Loucy (cell line): ENCODE measurements at regions not wholly inside any gene's neighbourhood (a gene's known extent, or its start where the extent isn't known, plus 50 kb on each side); places are given as distances from the start of the nearest gene placed in this dataset.

ENCODE experiments used
- H2AFZ ChIP-seq: fragments of 200-600 bp; sonication (generic); 2 replicates; pipeline ENCODE4 v1.6.0; 2016; ENCODE audit warnings: antibody characterized with exemption, mild to moderate bottlenecking, low read length, moderate library complexity
- H3F3A ChIP-seq: fragments of 200-600 bp; 2 replicates; pipeline ENCODE4 v1.6.0; 2016; ENCODE audit warnings: antibody characterized with exemption, low read depth, mild to moderate bottlenecking
- H3K27me3 ChIP-seq: fragments of 200-600 bp; sonication (generic); 2 replicates; pipeline ENCODE4 v1.6.1; 2014; ENCODE audit warnings: low read length, mild to moderate bottlenecking; ENCODE audit not compliant: insufficient read depth, poor library complexity, severe bottlenecking
- H3K36me3 ChIP-seq: fragments of 200-600 bp; sonication (generic); 2 replicates; pipeline ENCODE4 v1.6.1; 2016; ENCODE audit warnings: low read length; ENCODE audit not compliant: insufficient read depth
- H3K4me1 ChIP-seq: fragments of 200-600 bp; sonication (generic); 2 replicates; pipeline ENCODE4 v1.5.1; 2014; ENCODE audit warnings: low read length, mild to moderate bottlenecking; ENCODE audit not compliant: insufficient read depth, poor library complexity, severe bottlenecking
- H3K4me2 ChIP-seq: fragments of 200-600 bp; sonication (generic); 2 replicates; pipeline ENCODE4 v1.6.0; 2014; ENCODE audit warnings: antibody characterized with exemption, low read length, low read depth, mild to moderate bottlenecking; ENCODE audit not compliant: poor library complexity, severe bottlenecking
- H3K4me3 ChIP-seq: fragments of 200-600 bp; sonication (generic); 2 replicates; pipeline ENCODE4 v1.5.1; 2014; ENCODE audit warnings: low read length, mild to moderate bottlenecking, mixed read lengths; ENCODE audit not compliant: poor library complexity, severe bottlenecking
- H3K79me2 ChIP-seq: fragments of 200-600 bp; sonication (generic); 2 replicates; pipeline ENCODE4 v1.6.1; 2014; ENCODE audit warnings: low read length; ENCODE audit not compliant: insufficient read depth
- H3K9ac ChIP-seq: fragments of 200-600 bp; sonication (generic); 2 replicates; pipeline ENCODE4 v1.6.0; 2014; ENCODE audit warnings: mild to moderate bottlenecking, low read depth, low read length, moderate library complexity; ENCODE audit not compliant: poor library complexity, severe bottlenecking
- H3K9me2 ChIP-seq: fragments of 200-600 bp; sonication (generic); replicated peaks from 2 replicates; pipeline ENCODE4 v1.6.1; 2016; ENCODE audit warnings: low read depth, low read length, mixed read lengths
- H3K9me3 ChIP-seq: fragments of 200-600 bp; sonication (generic); 2 replicates; pipeline ENCODE4 v1.6.1; 2014; ENCODE audit warnings: mild to moderate bottlenecking, antibody characterized with exemption, low read length, low read depth; ENCODE audit not compliant: insufficient read depth
- H4K20me1 ChIP-seq: fragments of 200-600 bp; sonication (generic); 2 replicates; pipeline ENCODE4 v1.6.0; 2014; ENCODE audit warnings: antibody characterized with exemption, low read length, mild to moderate bottlenecking; ENCODE audit not compliant: insufficient read depth, poor library complexity, severe bottlenecking
- CTCF ChIP-seq: fragments of 200-600 bp; sonication (generic); conservative IDR thresholded peaks from 2 replicates; pipeline ENCODE4 v1.5.1; 2014; ENCODE audit warnings: mild to moderate bottlenecking, antibody characterized with exemption, low read length
- EZH2phosphoT487 ChIP-seq: fragments of 200-600 bp; IDR thresholded peaks from 2 replicates; pipeline ENCODE4 v1.6.1; 2018; ENCODE audit warnings: antibody characterized with exemption, mild to moderate bottlenecking, moderate library complexity, borderline replicate concordance

DNA sequence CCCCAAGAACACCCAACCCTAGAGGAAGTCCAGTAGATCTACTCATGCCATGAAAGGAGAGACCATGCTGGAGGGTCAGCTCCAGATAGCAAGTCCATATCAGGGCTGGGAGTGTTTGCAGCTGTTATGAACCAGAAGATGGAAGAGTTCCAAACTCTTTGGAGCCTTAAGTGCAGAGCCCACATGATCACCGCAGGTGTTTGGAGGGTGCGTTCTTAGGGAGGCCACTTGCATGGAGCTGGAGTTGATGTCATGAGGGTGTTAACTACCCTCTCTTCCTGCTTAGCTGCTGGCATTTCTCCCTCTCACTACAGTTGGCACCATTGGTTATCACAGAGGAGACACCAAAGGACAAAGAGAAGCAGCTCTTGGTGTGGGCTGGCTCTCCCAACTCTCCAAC lies 616.9 kb downstream of the AJAP1 start:
- H3K4me3 ChIP-seq = no peak overlapping the region
- no peak overlapping the region for H3K4me2 ChIP-seq
- H3K9me3 ChIP-seq = peaks cover 9% of the 10 kb centered on the region; the same call in 1 of the 2 replicates

DNA sequence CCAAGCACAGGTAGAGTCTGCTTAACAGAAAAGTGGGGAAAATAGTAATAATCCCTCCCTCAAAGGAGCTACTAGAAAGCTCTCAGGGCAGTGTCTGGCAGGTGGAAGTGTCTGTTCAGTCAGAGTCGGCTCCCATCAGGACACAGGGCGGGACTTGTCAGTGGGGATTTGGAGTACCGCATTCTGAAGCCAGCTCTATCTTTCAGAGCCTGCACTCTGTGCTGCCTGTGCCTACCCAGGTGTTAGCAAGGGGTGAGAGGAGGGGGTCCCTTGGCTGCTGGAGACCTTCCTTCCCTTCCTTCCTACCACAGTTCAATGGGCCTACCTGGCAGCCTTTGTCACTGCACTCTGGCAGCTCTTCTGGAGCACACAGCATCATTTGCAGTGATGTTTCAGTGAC lies 615.5 kb downstream of the AJAP1 start:
- no peaks in the 10 kb centered on the region for H4K20me1 ChIP-seq
- no peaks in the 10 kb centered on the region for H3K4me1 ChIP-seq
- H3K27me3 ChIP-seq = no peaks in the 10 kb centered on the region
- no peak overlapping the region for H2AFZ ChIP-seq
- TF ChIP-seq CTCF (no peak), EZH2phosphoT487 (no peak)
- H3K4me3 ChIP-seq = no peak overlapping the region
- H3K36me3 ChIP-seq = no peaks in the 10 kb centered on the region
- no peaks in the 10 kb centered on the region for H3K79me2 ChIP-seq
- no peak overlapping the region for H3K9ac ChIP-seq
- no peaks in the 10 kb centered on the region for H3F3A ChIP-seq
- H3K4me2 ChIP-seq = no peak overlapping the region
- H3K9me3 ChIP-seq = peaks cover 9% of the 10 kb centered on the region; the same call in 1 of the 2 replicates
- H3K9me2 ChIP-seq = no peaks in the 10 kb centered on the region

More for the DNA sequence above, 616.9 kb downstream of the AJAP1 start:
- H3K9me2 ChIP-seq = no peaks in the 10 kb centered on the region
- no peak overlapping the region for H2AFZ ChIP-seq
- no peaks in the 10 kb centered on the region for H4K20me1 ChIP-seq
- no peak overlapping the region for H3K9ac ChIP-seq
- H3K4me1 ChIP-seq = no peaks in the 10 kb centered on the region
- H3K27me3 ChIP-seq = no peaks in the 10 kb centered on the region
- H3K79me2 ChIP-seq = no peaks in the 10 kb centered on the region
- TF ChIP-seq EZH2phosphoT487 = no peak
- TF ChIP-seq CTCF = no peak
- H3F3A ChIP-seq = no peaks in the 10 kb centered on the region
- H3K36me3 ChIP-seq = no peaks in the 10 kb centered on the region

DNA sequence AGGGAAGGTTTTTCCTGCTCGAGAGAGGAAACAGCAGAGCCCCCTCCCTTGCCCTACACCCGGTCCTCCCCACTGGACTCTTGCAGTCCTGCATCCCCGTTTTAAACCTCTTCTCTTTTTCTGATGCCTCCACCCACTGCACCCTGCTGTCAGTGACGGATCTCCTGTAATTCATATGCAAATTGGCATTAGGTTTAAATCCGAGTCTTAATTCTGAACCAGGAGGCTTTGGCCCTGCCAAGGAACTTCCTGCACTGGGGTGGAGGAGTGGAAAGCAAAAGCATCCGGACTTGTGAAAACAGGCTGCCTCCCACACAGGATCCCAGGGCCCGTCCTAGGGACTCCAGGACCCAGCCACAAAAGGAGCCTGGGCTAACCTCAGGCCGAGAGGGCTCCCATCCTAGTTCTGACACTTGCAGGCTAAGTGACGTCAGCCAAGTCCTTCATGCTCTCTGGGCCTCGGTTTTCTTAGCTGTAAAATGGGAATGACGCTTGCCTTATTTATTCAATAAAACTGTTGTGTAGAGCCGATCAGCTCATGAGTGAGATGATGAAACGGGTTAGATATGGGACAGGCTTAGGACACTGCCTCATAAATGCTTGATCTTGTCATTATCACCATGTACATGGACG lies 613.3 kb downstream of the AJAP1 start:
- Histone ChIP-seq H3K9ac (no peak overlapping the region), H3K9me3 (peaks cover 14% of the 10 kb centered on the region; the same call in 1 of the 2 replicates), H3K4me2 (no peak overlapping the region), H3K4me1 (no peaks in the 10 kb centered on the region), H3K4me3 (no peak overlapping the region), H2AFZ (no peak overlapping the region), H3K27me3 (no peaks in the 10 kb centered on the region), H4K20me1 (no peaks in the 10 kb centered on the region), H3F3A (no peaks in the 10 kb centered on the region), H3K36me3 (no peaks in the 10 kb centered on the region), H3K79me2 (no peaks in the 10 kb centered on the region), H3K9me2 (no peaks in the 10 kb centered on the region)
- no peak for TF ChIP-seq CTCF
- TF ChIP-seq EZH2phosphoT487 = no peak
